ENCODE measurements at regions not wholly inside any gene's neighbourhood (a gene's known extent, or its start where the extent isn't known, plus 50 kb on each side); places are given as distances from the start of the nearest gene placed in this dataset.

DNA sequence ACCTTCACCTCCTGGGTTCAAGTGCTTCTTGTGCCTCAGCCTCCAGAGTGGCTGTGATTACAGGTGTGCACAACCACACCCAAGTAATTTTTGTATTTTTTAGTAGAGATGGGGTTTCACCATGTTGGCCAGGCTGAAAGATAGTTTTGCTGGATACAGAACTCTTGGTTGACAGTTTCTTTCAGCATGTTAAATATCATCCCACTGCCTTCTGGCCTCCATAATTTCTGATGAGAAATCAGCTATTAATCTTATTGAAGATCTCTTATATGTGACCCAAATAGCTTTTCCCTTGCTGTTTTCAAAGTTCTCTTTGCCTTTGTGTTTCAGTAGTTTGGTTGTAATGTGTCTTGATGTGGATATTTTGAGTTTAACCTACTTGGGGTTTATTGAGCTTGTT is 50.3 kb upstream of the BRD7 start:
- DNase-seq (no peak), ATAC-seq (ENCODE audit: low FRiP score in 2 of 2) (no peak)
- no peak overlapping the region for H3K4me3 ChIP-seq
- peaks cover 11 to 25% (median 21%) of the 10 kb centered on the region in 4 donors for H3K9me3 ChIP-seq
- H3K27ac ChIP-seq = no peak overlapping the region
- no peaks in the 10 kb centered on the region for H3K36me3 ChIP-seq
- H3K4me1 ChIP-seq = no peaks in the 10 kb centered on the region
- TF ChIP-seq POLR2AphosphoS5 (IDR thresholded peaks at IDR 0.05) (no peak), POLR2A (IDR thresholded peaks at IDR 0.05) (no peak), CTCF (IDR thresholded peaks at IDR 0.05) (no peak), EP300 (IDR thresholded peaks at IDR 0.05) (no peak)
- H3K27me3 ChIP-seq = no peaks in the 10 kb centered on the region

Data from upper lobe of left lung (tissue), 6 donors.